GM23338 (cell line): ENCODE measurements at regions not wholly inside any gene's neighbourhood (a gene's known extent, or its start where the extent isn't known, plus 50 kb on each side); places are given as distances from the start of the nearest gene placed in this dataset.

ENCODE experiments used
- ATAC-seq: fragments of 200-7000 bp; cut with Tn5 transposase; 3 replicates; pipeline ENCODE4 v1.9.1; 2020
- DNase-seq: peaks from one replicate; pipeline ENCODE4 v3.0.0-alpha.2; 2015; ENCODE audit warnings: low spot score
- H2AFZ ChIP-seq: fragments of 200-600 bp; sonication (generic); 2 replicates; pipeline ENCODE4 v1.8.0; 2016; ENCODE audit warnings: antibody characterized with exemption, mild to moderate bottlenecking, moderate library complexity
- H3F3A ChIP-seq: fragments of 200-600 bp; sonication (generic); replicated peaks from 2 replicates; pipeline ENCODE4 v1.8.0; 2017; ENCODE audit warnings: antibody characterized with exemption, mixed run types, low read depth
- H3K27ac ChIP-seq: fragments of 200-600 bp; sonication (generic); 2 replicates; pipeline ENCODE4 v1.6.1; 2016; ENCODE audit warnings: low read depth
- H3K27me3 ChIP-seq: fragments of 200-600 bp; sonication (generic); 2 replicates; pipeline ENCODE4 v1.8.0; 2016; ENCODE audit warnings: mild to moderate bottlenecking, mixed run types, moderate library complexity; ENCODE audit not compliant: insufficient read depth
- H3K36me3 ChIP-seq: fragments of 200-600 bp; sonication (generic); 2 replicates; pipeline ENCODE4 v1.8.0; 2016; ENCODE audit warnings: mild to moderate bottlenecking; ENCODE audit not compliant: insufficient read depth
- H3K4me1 ChIP-seq: fragments of 200-600 bp; sonication (generic); 2 replicates; pipeline ENCODE4 v1.8.0; 2016; ENCODE audit warnings: mild to moderate bottlenecking, moderate library complexity; ENCODE audit not compliant: insufficient read depth
- H3K4me2 ChIP-seq: fragments of 200-600 bp; sonication (generic); 2 replicates; pipeline ENCODE4 v1.7.1; 2017; ENCODE audit warnings: mixed run types
- H3K4me3 ChIP-seq: fragments of 200-600 bp; sonication (generic); 2 replicates; pipeline ENCODE4 v1.6.1; 2016; ENCODE audit warnings: mixed run types
- H3K79me2 ChIP-seq: fragments of 200-600 bp; sonication (generic); replicated peaks from 2 replicates; pipeline ENCODE4 v1.8.0; 2017; ENCODE audit warnings: mild to moderate bottlenecking; ENCODE audit not compliant: insufficient read depth
- H3K9me2 ChIP-seq: fragments of 200-600 bp; sonication (generic); 2 replicates; pipeline ENCODE4 v1.8.0; 2017; ENCODE audit not compliant: insufficient read depth
- H4K20me1 ChIP-seq: fragments of 200-600 bp; sonication (generic); replicated peaks from 2 replicates; pipeline ENCODE4 v1.8.0; 2017; ENCODE audit warnings: mild to moderate bottlenecking; ENCODE audit not compliant: insufficient read depth
- H3K27ac Mint-ChIP-seq: 2 replicates; pipeline ENCODE4 v1.8.0; 2020; ENCODE audit warnings: inconsistent platforms, mild to moderate bottlenecking, moderate library complexity, mixed read lengths
- H3K27me3 Mint-ChIP-seq: 3 replicates; pipeline ENCODE4 v1.8.0; 2022; ENCODE audit warnings: low read depth, mild to moderate bottlenecking, moderate library complexity, mixed read lengths, inconsistent platforms; ENCODE audit not compliant: insufficient read depth, poor library complexity
- H3K36me3 Mint-ChIP-seq: 3 replicates; pipeline ENCODE4 v1.8.0; 2021; ENCODE audit warnings: low read depth, mild to moderate bottlenecking, inconsistent platforms, moderate library complexity, mixed read lengths
- H3K4me1 Mint-ChIP-seq: 3 replicates; pipeline ENCODE4 v1.8.0; 2020; ENCODE audit warnings: mild to moderate bottlenecking, inconsistent platforms, mixed read lengths
- H3K4me3 Mint-ChIP-seq: 3 replicates; pipeline ENCODE4 v1.8.0; 2021; ENCODE audit warnings: moderate library complexity, mild to moderate bottlenecking, inconsistent platforms, mixed read lengths
- H3K9me3 Mint-ChIP-seq: 3 replicates; pipeline ENCODE4 v1.8.0; 2020; ENCODE audit warnings: moderate library complexity, mild to moderate bottlenecking, inconsistent platforms, mixed read lengths
- CREB1 ChIP-seq: fragments of 250-450 bp; sonication (Bioruptor Pico); IDR thresholded peaks from 2 replicates; pipeline ENCODE4 v1.5.0; 2020; ENCODE audit warnings: low read depth, mild to moderate bottlenecking, moderate library complexity
- CTCF ChIP-seq, 2 experiments: fragments of 200-600 bp in 1 of 2; sonication (generic) in 1 of 2; conservative IDR thresholded peaks; 2 replicates each; pipeline versions ENCODE4 v1.5.1 to v1.6.1; 2016 to 2017; ENCODE audit warnings: antibody characterized with exemption in 2 of 2, low read depth in 2 of 2, mild to moderate bottlenecking in 2 of 2, moderate library complexity in 1 of 2
- ETS1 ChIP-seq: IDR thresholded peaks from 2 replicates; pipeline ENCODE4 v1.6.1; 2016; ENCODE audit warnings: antibody characterized with exemption
- EZH2 ChIP-seq: fragments of 200-600 bp; sonication (generic); IDR thresholded peaks from one replicate; pipeline ENCODE4 v1.8.0; 2017; ENCODE audit warnings: antibody characterized with exemption, mild to moderate bottlenecking, low read depth; ENCODE audit not compliant: unreplicated experiment
- EZH2phosphoT487 ChIP-seq: fragments of 200-600 bp; sonication (generic); IDR thresholded peaks from one replicate; pipeline ENCODE4 v1.8.1; 2018; ENCODE audit warnings: antibody characterized with exemption; ENCODE audit not compliant: unreplicated experiment
- JUNB ChIP-seq: IDR thresholded peaks from one replicate; pipeline ENCODE4 v1.6.1; 2016; ENCODE audit warnings: antibody characterized with exemption; ENCODE audit not compliant: unreplicated experiment
- POLR2AphosphoS5 ChIP-seq: IDR thresholded peaks from 2 replicates; pipeline ENCODE4 v1.6.1; 2016; ENCODE audit warnings: antibody characterized with exemption, low read depth
- REST ChIP-seq: IDR thresholded peaks from one replicate; pipeline ENCODE4 v1.6.1; 2018; ENCODE audit warnings: antibody characterized with exemption; ENCODE audit not compliant: unreplicated experiment
- STAT1 ChIP-seq: IDR thresholded peaks from one replicate; pipeline ENCODE4 v1.6.1; 2016; ENCODE audit warnings: antibody characterized with exemption; ENCODE audit not compliant: unreplicated experiment
- ZNF114 ChIP-seq: fragments of 250-450 bp; sonication (Bioruptor Pico); IDR thresholded peaks from 2 replicates; pipeline ENCODE4 v1.5.0; 2020; ENCODE audit warnings: mild to moderate bottlenecking, moderate library complexity
- ZNF331 ChIP-seq: fragments of 250-450 bp; sonication (Bioruptor Pico); IDR thresholded peaks from 2 replicates; pipeline ENCODE4 v1.5.0; 2020; ENCODE audit warnings: low read depth, mild to moderate bottlenecking, moderate library complexity
- ZNF462 ChIP-seq: fragments of 250-450 bp; sonication (Bioruptor Pico); IDR thresholded peaks from 2 replicates; pipeline ENCODE4 v1.5.0; 2020; ENCODE audit warnings: mild to moderate bottlenecking, moderate library complexity

- TF ChIP-seq ETS1, result no peak
Observed at GRCh38 chrX:129235903-129236302, 287.4 kb downstream of the SMARCA1 start (continued).

GRCh38 chrX:129233786-129234185 is 289.5 kb downstream of the SMARCA1 start:
- Histone ChIP-seq H3K27ac (no peak overlapping the region), H3K9me2 (no peaks in the 10 kb centered on the region), H3K36me3 (no peaks in the 10 kb centered on the region), H4K20me1 (no peaks in the 10 kb centered on the region), H2AFZ (no peak overlapping the region), H3K4me3 (no peak overlapping the region), H3K4me1 (no peaks in the 10 kb centered on the region), H3K4me2 (no peak overlapping the region), H3F3A (no peaks in the 10 kb centered on the region), H3K27me3 (no peaks in the 10 kb centered on the region), H3K79me2 (no peaks in the 10 kb centered on the region)
- Mint-ChIP-seq H3K4me1 (0 out of 3 replicates have a peak, but pooled peaks cover 5% of the 10 kb centered on the region), H3K36me3 (no peaks in the 10 kb centered on the region), H3K27ac (no peak overlapping the region), H3K27me3 (no peaks in the 10 kb centered on the region), H3K4me3 (no peak overlapping the region), H3K9me3 (no peaks in the 10 kb centered on the region)
- DNase-seq, result no peak
- no peak for ATAC-seq
- TF ChIP-seq ZNF331 (CRISPR knock-in tag) (no peak), EZH2 (no peak), POLR2AphosphoS5 (no peak), JUNB (no peak), STAT1 (no peak), ZNF114 (CRISPR knock-in tag) (no peak), REST (no peak), EZH2phosphoT487 (no peak), ZNF462 (CRISPR knock-in tag) (no peak), CTCF (conservative IDR thresholded peaks at IDR 0.05; ENCODE audit: low read depth in 2 of 2) (no peak), CREB1 (CRISPR knock-in tag) (no peak), ETS1 (no peak)
